K562 (cell line): ENCODE measurements at regions not wholly inside any gene's neighbourhood (a gene's known extent, or its start where the extent isn't known, plus 50 kb on each side); places are given as distances from the start of the nearest gene placed in this dataset.

Experiments used
- ATAC-seq: fragments of 200-7000 bp; cut with Tn5 transposase; 3 replicates; pipeline ENCODE4 v1.9.1; 2020; ENCODE audit warnings: moderate library complexity
- BruUV-seq: library from RNA; stranded (reverse); fragments of 400-500 nt; replicated peaks from 2 replicates; lab custom pipeline; 2021; lab: Mats Ljungman, UMichigan
- CTCF ChIA-PET: fragments of 300-600 bp; formaldehyde crosslinking; extraction: SDS; loops from one replicate; lab custom pipeline; 2021; ENCODE audit warnings: low intra/inter-chr PET ratio; lab: Yijun Ruan, JAX
- POLR2A ChIA-PET: fragments of 300-600, 350-650 bp; sonication (Branson Sonifier 250); formaldehyde crosslinking; extraction: SDS; loops from one replicate; lab custom pipeline; 2021; ENCODE audit warnings: antibody characterized with exemption, inconsistent platforms; lab: Yijun Ruan, JAX
- DNase-seq, 4 experiments: peaks; one replicate each; pipeline versions ENCODE4 v3.0.0 to v3.0.0-alpha.2; 2011 to 2018; ENCODE audit warnings: low spot score in 3 of 4, mixed read lengths in 3 of 4; ENCODE audit errors: extremely low read depth in 1 of 4
- FAIRE-seq: peaks from 2 replicates; lab custom pipeline; 2011; peaks lifted over from hg19 to GRCh38; lab: Jason Lieb, UNC
- H2AFZ ChIP-seq: 2 replicates; pipeline ENCODE4 v1.6.0; 2011; ENCODE audit warnings: low read depth, low read length, control low read depth, inconsistent platforms
- H3K27ac ChIP-seq: fragments of 200-600 bp; 3 replicates; pipeline ENCODE4 v1.8.0; 2011; ENCODE audit warnings: low read depth, mild to moderate bottlenecking, control low read depth, inconsistent platforms, low read length, moderate library complexity, mixed read lengths; ENCODE audit errors: extremely low read depth
- H3K27me3 ChIP-seq, 2 experiments: fragments of 300-600 bp in 1 of 2; 2 replicates in 1 of 2; 3 replicates in 1 of 2; pipeline versions ENCODE4 v1.6.0 to v1.8.0; 2011; ENCODE audit warnings: inconsistent platforms in 2 of 2, low read length in 2 of 2, mild to moderate bottlenecking in 1 of 2, mixed read lengths in 1 of 2, moderate library complexity in 1 of 2; ENCODE audit not compliant: control insufficient read depth in 2 of 2, insufficient read depth in 2 of 2
- H3K36me3 ChIP-seq: fragments of 300-600 bp; 3 replicates; pipeline ENCODE4 v1.8.0; 2011; ENCODE audit warnings: mild to moderate bottlenecking, low read length, inconsistent platforms; ENCODE audit not compliant: control insufficient read depth, insufficient read depth
- H3K4me1 ChIP-seq, 2 experiments: fragments of 200-600 bp in 1 of 2; replicated peaks in 1 of 2; 2 replicates in 1 of 2; 3 replicates in 1 of 2; pipeline versions ENCODE4 v1.5.1 to v1.8.0; 2011; ENCODE audit warnings: inconsistent platforms in 2 of 2, low read length in 2 of 2, mild to moderate bottlenecking in 1 of 2, mixed read lengths in 1 of 2, moderate library complexity in 1 of 2; ENCODE audit not compliant: control insufficient read depth in 2 of 2, insufficient read depth in 2 of 2
- H3K4me2 ChIP-seq: 2 replicates; pipeline ENCODE4 v1.6.1; 2011; ENCODE audit warnings: low read length, control low read depth, inconsistent platforms, mixed read lengths; ENCODE audit not compliant: insufficient read depth
- H3K4me3 ChIP-seq: fragments of 200-600 bp; sonication (generic), shearing (Covaris generic); 2 replicates; pipeline ENCODE4 v1.5.1; 2016; ENCODE audit warnings: control low read depth, inconsistent platforms
- H3K79me2 ChIP-seq: fragments of 200-600 bp; 3 replicates; pipeline ENCODE4 v1.8.0; 2011; ENCODE audit warnings: low read length, inconsistent platforms; ENCODE audit not compliant: control insufficient read depth, insufficient read depth
- H3K9ac ChIP-seq, 2 experiments: 2 replicates each; pipeline versions ENCODE4 v1.6.0 to v1.6.1; 2011; ENCODE audit warnings: low read depth in 2 of 2, low read length in 2 of 2, control low read depth in 1 of 2, inconsistent platforms in 1 of 2, mild to moderate bottlenecking in 1 of 2, mixed read lengths in 1 of 2; ENCODE audit not compliant: insufficient read depth in 1 of 2
- H3K9me1 ChIP-seq: one replicate; pipeline ENCODE4 v1.6.0; 2011; ENCODE audit warnings: inconsistent platforms, mild to moderate bottlenecking, low read length, moderate library complexity; ENCODE audit not compliant: control insufficient read depth, insufficient read depth
- H3K9me3 ChIP-seq: replicated peaks from 2 replicates; pipeline ENCODE4 v1.5.1; 2011; ENCODE audit warnings: low read depth, low read length, inconsistent platforms; ENCODE audit not compliant: control insufficient read depth, insufficient read depth
- H4K20me1 ChIP-seq: replicated peaks from 2 replicates; pipeline ENCODE4 v1.6.1; 2011; ENCODE audit warnings: low read length, inconsistent platforms, mixed read lengths; ENCODE audit not compliant: control insufficient read depth, insufficient read depth
- COPS2 ChIP-seq: fragments of 450-650 bp; conservative IDR thresholded peaks from 2 replicates; pipeline ENCODE4 v1.6.1; 2016; ENCODE audit warnings: mild to moderate bottlenecking, moderate library complexity
- ELK3 ChIP-seq: fragments of 450-650 bp; formaldehyde crosslinking; IDR thresholded peaks from 2 replicates; pipeline ENCODE4 v1.4.0; 2020; ENCODE audit warnings: mild to moderate bottlenecking
- ETV1 ChIP-seq: fragments of 450-650 bp; conservative IDR thresholded peaks from 2 replicates; pipeline ENCODE4 v1.6.1; 2016; ENCODE audit warnings: missing genetic modification characterization, control low read depth, low read depth, missing compliant biosample characterization
- MBD2 ChIP-seq: sonication (generic); IDR thresholded peaks from 2 replicates; pipeline ENCODE4 v1.6.1; 2016; ENCODE audit warnings: low read depth, borderline replicate concordance
- MCM7 ChIP-seq, 2 experiments: fragments of 450-650 bp; IDR thresholded peaks; 2 replicates each; pipeline ENCODE4 v1.6.1; 2016 to 2018
- NRF1 ChIP-seq, 2 experiments: fragments of 450-650 bp; IDR thresholded peaks in 1 of 2; conservative IDR thresholded peaks in 1 of 2; 2 replicates each; pipeline ENCODE4 v1.6.1; 2014; ENCODE audit warnings: mild to moderate bottlenecking in 2 of 2
- PTRF ChIP-seq: fragments of 450-650 bp; IDR thresholded peaks from 2 replicates; pipeline ENCODE4 v1.6.1; 2016; ENCODE audit warnings: mild to moderate bottlenecking, missing genetic modification characterization, missing compliant biosample characterization
- RAD51 ChIP-seq: fragments of 450-650 bp; IDR thresholded peaks from 2 replicates; pipeline ENCODE4 v1.7.1; 2016; ENCODE audit warnings: low read depth, mild to moderate bottlenecking, borderline replicate concordance
- RBM39 ChIP-seq: fragments of 200-400 bp; formaldehyde crosslinking; optimal IDR thresholded peaks from 2 replicates; pipeline ENCODE3; 2018; ENCODE audit warnings: low read depth, low read length
- TGIF2 ChIP-seq: sonication (generic); formaldehyde crosslinking; IDR thresholded peaks from 2 replicates; pipeline ENCODE4 v1.8.1; 2022; ENCODE audit warnings: mild to moderate bottlenecking, missing genetic modification reagents, moderate library complexity
- ZNF699 ChIP-seq: fragments of 250-450 bp; sonication (Bioruptor Pico); IDR thresholded peaks from 2 replicates; pipeline ENCODE4 v1.8.0; 2021; ENCODE audit warnings: mild to moderate bottlenecking, moderate library complexity; ENCODE audit not compliant: insufficient replicate concordance
- ZNF766 ChIP-seq: fragments of 200-800 bp; sonication (Bioruptor generic); conservative IDR thresholded peaks from 2 replicates; pipeline ENCODE4 v1.6.1; 2016; ENCODE audit warnings: missing genetic modification characterization, missing compliant biosample characterization
- WGBS: fragments of 100-300 bp; shearing (Covaris generic); methylation state at CpG from one replicate; pipeline ENCODE4 v1.1.6; 2016; ENCODE audit warnings: low coverage, mixed read lengths; ENCODE audit not compliant: insufficient coverage; ENCODE audit errors: missing lambda C conversion rate; 5-methylcytosine and 5-hydroxymethylcytosine counted together
- in situ Hi-C: fragments of 300-500 bp; cut with MboI; formaldehyde crosslinking; loops from 4 replicates; pipeline ENCODE4 v1.15.0; 2018; ENCODE audit warnings: inconsistent platforms, mixed read lengths
- intact Hi-C: fragments of 100-400 bp; cut with micrococcal nuclease; formaldehyde crosslinking; loops from 2 replicates; pipeline ENCODE4 v1.14.2; 2022

- ChIA-PET CTCF (no interaction called here), POLR2A (interaction anchor here (0.6 kb wide), 1 partner anchor 674 kb away, joined by 3 read pairs; no protein-coding TSS in a partner anchor)
- H3K9me1 ChIP-seq, result no peaks in the 10 kb centered on the region
- no peaks in the 10 kb centered on the region for H4K20me1 ChIP-seq
- in situ Hi-C loops (no loop called here), intact Hi-C loops (no loop called here)
- no peak overlapping the region for H3K9ac ChIP-seq
- ATAC-seq (no peak), FAIRE-seq (no peak), DNase-seq (no peak)
- H3K27ac ChIP-seq, result no peak overlapping the region
- no TSS peak for BruUV-seq
- no peak for TF ChIP-seq RBM39
- no peak for TF ChIP-seq RAD51
- TF ChIP-seq ETV1, result no peak
- TF ChIP-seq PTRF (tag), result no peak
- TF ChIP-seq MCM7 (IDR thresholded peaks at IDR 0.05), result no peak
- no peak for TF ChIP-seq MBD2
- no peak for TF ChIP-seq ZNF766 (CRISPR knock-in tag)
- TF ChIP-seq COPS2, result no peak
- TF ChIP-seq ELK3 (CRISPR knock-in tag), result no peak
- TF ChIP-seq NRF1 (conservative IDR thresholded peaks at IDR 0.05 in 1 of 2, IDR thresholded peaks at IDR 0.05 in 1 of 2), result no peak
- TF ChIP-seq ZNF699 (CRISPR knock-in tag), result no peak
- TF ChIP-seq TGIF2 (CRISPR knock-in tag), result no peak
- no peaks in the 10 kb centered on the region for H3K79me2 ChIP-seq
- no peaks in the 10 kb centered on the region for H3K27me3 ChIP-seq
- H3K9me3 ChIP-seq, result no peaks in the 10 kb centered on the region
- 2% methylated on average over 10 of the region's 10 CpGs for WGBS
- H3K4me2 ChIP-seq, result no peak overlapping the region
- H3K36me3 ChIP-seq, result no peaks in the 10 kb centered on the region
- no peak overlapping the region for H2AFZ ChIP-seq
- H3K4me3 ChIP-seq, result no peak overlapping the region
- H3K4me1 ChIP-seq, result no peaks in the 10 kb centered on the region
These were observed 339.9 kb upstream of the PKDCC start for GRCh38 chr2:41707790-41708451.
